Peyer's patch (tissue), 4 donors: ENCODE measurements at regions not wholly inside any gene's neighbourhood (a gene's known extent, or its start where the extent isn't known, plus 50 kb on each side); places are given as distances from the start of the nearest gene placed in this dataset.

Source experiments
- DNase-seq, 3 donors: peaks; one replicate each; pipeline ENCODE4 v3.0.0-alpha.2; 2017 to 2019
- H3K27ac ChIP-seq, 4 donors: fragments of 200-600 bp; sonication (generic); one replicate each; pipeline ENCODE4 v1.5.1; 2016 to 2019
- H3K27me3 ChIP-seq, 2 donors: fragments of 200-600 bp; sonication (generic); one replicate each; pipeline ENCODE4 v1.5.1; 2019
- H3K36me3 ChIP-seq, 3 donors: fragments of 200-600 bp; sonication (generic); one replicate each; pipeline ENCODE4 v1.5.1; 2016 to 2019
- H3K4me1 ChIP-seq, 4 donors: fragments of 200-600 bp; sonication (generic); one replicate each; pipeline ENCODE4 v1.5.1; 2016 to 2019
- H3K4me3 ChIP-seq, 4 donors: fragments of 200-600 bp; sonication (generic); 1 replicate in 3 of 4; 2 replicates in 1 of 4; pipeline ENCODE4 v1.5.1; 2016 to 2019; ENCODE audit warnings: mild to moderate bottlenecking in 1 of 4
- H3K9me3 ChIP-seq, 4 donors: fragments of 200-600 bp; sonication (generic); one replicate each; pipeline ENCODE4 v1.5.1; 2016 to 2019; ENCODE audit warnings: mild to moderate bottlenecking in 1 of 4
- CTCF ChIP-seq, 6 experiments: fragments of 450-650 bp in 4 of 6; fragments of 200-600 bp in 2 of 6; sonication (generic) in 1 of 6; IDR thresholded peaks; one replicate each; pipeline ENCODE4 v1.5.1; 2017 to 2019; ENCODE audit warnings: antibody characterized with exemption in 6 of 6, mild to moderate bottlenecking in 3 of 6, moderate library complexity in 1 of 6
- POLR2A ChIP-seq, 2 donors: fragments of 450-650 bp; IDR thresholded peaks; one replicate each; pipeline ENCODE4 v1.5.1; 2017; ENCODE audit warnings: antibody characterized with exemption in 2 of 2, mild to moderate bottlenecking in 2 of 2, moderate library complexity in 2 of 2

- H3K27ac ChIP-seq: no peak overlapping the region
- H3K36me3 ChIP-seq: peaks cover 0 to 8% (median 0%) of the 10 kb centered on the region in 3 donors
- H3K4me1 ChIP-seq: no peaks in the 10 kb centered on the region
- no peaks in the 10 kb centered on the region for H3K9me3 ChIP-seq
- no peaks in the 10 kb centered on the region for H3K27me3 ChIP-seq
- TF ChIP-seq POLR2A (IDR thresholded peaks at IDR 0.05): no peak
- no peak for TF ChIP-seq CTCF (IDR thresholded peaks at IDR 0.05)
- DNase-seq: no peak
- no peak overlapping the region for H3K4me3 ChIP-seq
These were observed 358.3 kb upstream of the TPM1 start for GRCh38 chr15:62684123-62684808.

DNA sequence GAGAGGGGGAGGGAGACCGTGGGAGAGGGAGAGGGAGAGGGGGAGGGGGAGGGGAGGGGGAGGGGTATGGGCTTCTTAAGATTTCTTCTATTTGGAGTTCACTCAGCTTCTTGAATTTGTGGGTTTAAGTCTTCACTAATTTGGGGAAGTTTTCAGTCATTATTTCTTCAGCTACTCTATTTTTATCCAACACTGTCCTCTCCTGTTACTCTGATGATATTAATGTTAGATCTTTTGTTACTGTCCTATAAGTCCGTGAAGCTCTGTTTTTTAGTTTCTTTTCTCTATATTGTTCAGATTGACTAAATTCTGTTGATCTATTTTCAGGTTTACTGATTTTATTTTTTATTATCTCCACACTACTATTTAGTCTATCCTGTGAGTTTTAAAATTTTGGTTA lies 351.5 kb upstream of the TPM1 start:
- H3K4me3 ChIP-seq: no peak overlapping the region
- peaks cover 0 to 26% (median 0%) of the 10 kb centered on the region in 3 donors for H3K36me3 ChIP-seq
- no peak for DNase-seq
- no peak for TF ChIP-seq POLR2A (IDR thresholded peaks at IDR 0.05)
- peak in 1 of 6 experiments; percentile 14 for TF ChIP-seq CTCF (IDR thresholded peaks at IDR 0.05)
- H3K9me3 ChIP-seq: no peaks in the 10 kb centered on the region
- no peaks in the 10 kb centered on the region for H3K4me1 ChIP-seq
- H3K27me3 ChIP-seq: no peaks in the 10 kb centered on the region
- no peak overlapping the region for H3K27ac ChIP-seq

GRCh38 chr15:62697636-62698035 lies 344.9 kb upstream of the TPM1 start:
- Histone ChIP-seq H3K4me3 (no peak overlapping the region), H3K27ac (no peak overlapping the region)

DNA sequence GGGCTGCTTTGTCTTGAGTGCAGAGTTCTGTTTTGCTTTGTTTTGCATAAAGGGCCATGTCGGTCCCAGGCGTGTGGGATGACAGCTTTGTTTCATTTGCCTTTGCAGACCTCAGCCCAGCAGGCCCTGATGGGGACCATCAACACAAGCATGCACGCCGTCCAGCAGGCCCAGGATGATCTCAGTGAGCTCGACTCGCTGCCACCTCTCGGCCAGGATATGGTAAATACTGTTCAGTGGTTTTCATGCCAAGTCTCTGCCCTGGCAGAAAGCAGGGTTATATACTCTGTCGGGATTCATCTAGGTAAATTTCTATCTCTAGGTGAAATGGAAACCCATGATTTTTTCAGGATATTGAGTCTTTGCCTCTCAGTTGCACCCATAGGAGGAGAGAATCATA lies 343.9 kb upstream of the TPM1 start:
- peaks cover 0 to 58% (median 0%) of the 10 kb centered on the region in 3 donors for H3K36me3 ChIP-seq
- H3K9me3 ChIP-seq: no peaks in the 10 kb centered on the region
- no peak overlapping the region for H3K27ac ChIP-seq
- no peak for DNase-seq
- H3K4me3 ChIP-seq: no peak overlapping the region
- H3K27me3 ChIP-seq: no peaks in the 10 kb centered on the region
- TF ChIP-seq CTCF (IDR thresholded peaks at IDR 0.05) (no peak), POLR2A (IDR thresholded peaks at IDR 0.05) (no peak)
- no peaks in the 10 kb centered on the region for H3K4me1 ChIP-seq

More at GRCh38 chr15:62697636-62698035, 344.9 kb upstream of the TPM1 start:
- DNase-seq: no peak
- Histone ChIP-seq H3K4me1 (no peaks in the 10 kb centered on the region), H3K27me3 (no peaks in the 10 kb centered on the region), H3K36me3 (peaks cover 0 to 49% (median 0%) of the 10 kb centered on the region in 3 donors), H3K9me3 (no peaks in the 10 kb centered on the region)
- TF ChIP-seq CTCF (IDR thresholded peaks at IDR 0.05) (no peak), POLR2A (IDR thresholded peaks at IDR 0.05) (no peak)

DNA sequence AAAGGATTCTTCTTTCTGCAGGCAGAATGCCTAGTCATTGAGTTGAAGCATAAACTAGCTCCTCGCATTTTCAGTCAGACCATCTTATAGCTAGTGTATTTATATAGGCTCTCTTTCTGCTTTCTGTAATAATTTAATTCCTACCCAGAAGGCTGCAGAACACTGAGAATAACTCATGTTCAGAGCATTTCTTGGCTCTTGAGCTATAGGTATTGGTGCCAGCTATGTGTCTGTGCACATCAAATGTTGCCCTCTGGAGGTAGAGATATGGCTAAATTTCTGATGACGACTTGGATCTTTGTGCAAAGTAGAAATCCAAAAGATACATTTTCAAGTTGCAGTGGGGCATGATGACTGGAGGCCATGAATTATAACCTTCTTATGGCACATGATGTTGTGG lies 336.2 kb upstream of the TPM1 start:
- Histone ChIP-seq H3K36me3 (peaks cover 0 to 41% (median 0%) of the 10 kb centered on the region in 3 donors), H3K27me3 (no peaks in the 10 kb centered on the region)

More for the DNA sequence above, 336.2 kb upstream of the TPM1 start:
- no peak for DNase-seq
- no peaks in the 10 kb centered on the region for H3K4me1 ChIP-seq
- no peaks in the 10 kb centered on the region for H3K9me3 ChIP-seq
- no peak for TF ChIP-seq POLR2A (IDR thresholded peaks at IDR 0.05)
- no peak for TF ChIP-seq CTCF (IDR thresholded peaks at IDR 0.05)
- no peak overlapping the region for H3K27ac ChIP-seq
- H3K4me3 ChIP-seq: no peak overlapping the region
